GM18498 (cell line): ENCODE measurements at regions not wholly inside any gene's neighbourhood (a gene's known extent, or its start where the extent isn't known, plus 50 kb on each side); places are given as distances from the start of the nearest gene placed in this dataset.
"Not testable (repeated sequence)": the region's sequence is repeated elsewhere in the genome, so short reads cannot be mapped to it uniquely, and the experiment has no call there.

Experiments
- ATAC-seq: cut with Tn5 transposase; IDR thresholded peaks from one replicate; pipeline ENCODE4 v1.9.1; 2021; ENCODE audit warnings: mild to moderate bottlenecking, moderate library complexity; ENCODE audit not compliant: unreplicated experiment

GRCh38 chrY:3037471-3037870, 102.3 kb downstream of the ZFY start:
- no peak for ATAC-seq

- no peak for ATAC-seq
These were observed 105.2 kb downstream of the ZFY start for GRCh38 chrY:3040415-3040814.

- peak; percentile 61 for ATAC-seq
These were observed 106.8 kb downstream of the ZFY start for GRCh38 chrY:3041985-3042384.

- ATAC-seq = no peak
These were observed 107.7 kb downstream of the ZFY start for GRCh38 chrY:3042901-3043300.

- no peak for ATAC-seq
These were observed 109.9 kb downstream of the ZFY start for GRCh38 chrY:3045048-3045447.

GRCh38 chrY:3055496-3055895, 120.3 kb downstream of the ZFY start:
- ATAC-seq = not testable (repeated sequence)

GRCh38 chrY:3058342-3058741, 123.2 kb downstream of the ZFY start:
- peak; percentile 64 for ATAC-seq

- ATAC-seq = not testable (repeated sequence)
These were observed 125.5 kb downstream of the ZFY start for GRCh38 chrY:3060671-3061070.

GRCh38 chrY:3088149-3088548, 153.0 kb downstream of the ZFY start:
- ATAC-seq = not testable (repeated sequence)

- ATAC-seq = not testable (repeated sequence)
These were observed 173.5 kb downstream of the ZFY start for GRCh38 chrY:3108674-3109073.

GRCh38 chrY:3120234-3120633, 185.1 kb downstream of the ZFY start:
- peak; percentile 87 for ATAC-seq

- peak; percentile 78 for ATAC-seq
These were observed 185.5 kb downstream of the ZFY start for GRCh38 chrY:3120716-3121115.

GRCh38 chrY:3123482-3123881, 188.3 kb downstream of the ZFY start:
- not testable (repeated sequence) for ATAC-seq

- not testable (repeated sequence) for ATAC-seq
These were observed 235.9 kb downstream of the ZFY start for GRCh38 chrY:3171074-3171473.

GRCh38 chrY:3195035-3195434, 259.9 kb downstream of the ZFY start:
- not testable (repeated sequence) for ATAC-seq

GRCh38 chrY:3202287-3202686, 267.1 kb downstream of the ZFY start:
- not testable (repeated sequence) for ATAC-seq

GRCh38 chrY:3206733-3207132, 271.6 kb downstream of the ZFY start:
- not testable (repeated sequence) for ATAC-seq

- peak; percentile 79 for ATAC-seq
These were observed 278.0 kb downstream of the ZFY start for GRCh38 chrY:3213183-3213582.

GRCh38 chrY:3218134-3218533, 283.0 kb downstream of the ZFY start:
- ATAC-seq = not testable (repeated sequence)

- not testable (repeated sequence) for ATAC-seq
These were observed 283.4 kb downstream of the ZFY start for GRCh38 chrY:3218559-3218958.

- not testable (repeated sequence) for ATAC-seq
These were observed 316.0 kb upstream of the TGIF2LY start for GRCh38 chrY:3262911-3263310.

GRCh38 chrY:3288063-3288462, 290.8 kb upstream of the TGIF2LY start:
- not testable (repeated sequence) for ATAC-seq

GRCh38 chrY:3297235-3297634, 281.6 kb upstream of the TGIF2LY start:
- ATAC-seq = not testable (repeated sequence)
